ENCODE measurements at regions not wholly inside any gene's neighbourhood (a gene's known extent, or its start where the extent isn't known, plus 50 kb on each side); places are given as distances from the start of the nearest gene placed in this dataset.

DNA sequence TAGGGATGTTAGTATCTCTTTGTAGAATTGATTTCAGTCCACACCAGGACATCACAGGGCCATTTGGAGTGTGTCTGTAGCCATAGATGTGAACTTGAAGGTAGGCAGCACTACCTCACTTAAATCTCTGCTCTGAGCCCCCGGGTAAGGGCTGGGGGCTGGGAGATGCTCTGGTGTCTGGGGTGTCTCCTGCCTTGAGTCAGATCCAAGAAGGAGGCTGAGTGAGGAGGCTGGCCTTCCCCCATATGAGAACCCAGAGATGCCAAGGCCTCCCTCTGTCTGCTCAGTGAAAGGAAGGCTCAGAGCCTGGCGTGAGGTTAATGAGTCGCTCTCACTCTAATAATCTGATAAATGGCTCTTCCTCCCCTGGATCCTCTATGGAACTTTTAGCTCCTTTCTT, 161.6 kb downstream of the ACTL8 start:
- TF ChIP-seq CTCF (IDR thresholded peaks at IDR 0.05): no peak
- no peak for TF ChIP-seq EZH2 (IDR thresholded peaks at IDR 0.05; ENCODE audit: borderline replicate concordance, insufficient read depth, low read depth, low read length, poor library complexity, severe bottlenecking)
- ChIA-PET POLR2A (no interaction called here), CTCF (no interaction called here)
- Histone ChIP-seq H3K9me3 (ENCODE audit: control extremely low read depth in 1 of 3, control insufficient read depth in 2 of 3, insufficient read depth in 1 of 3, low read length in 2 of 3) (peaks cover 0 to 3% (median 0%) of the 10 kb centered on the region in 3 donors), H3K79me2 (ENCODE audit: control insufficient read depth, insufficient read depth, low read length) (no peaks in the 10 kb centered on the region), H3K4me1 (ENCODE audit: control insufficient read depth in 2 of 2, insufficient read depth in 2 of 2, low read length in 2 of 2) (no peaks in the 10 kb centered on the region), H3K36me3 (replicated peaks in 1 of 2; ENCODE audit: control extremely low read depth in 1 of 2, control insufficient read depth in 1 of 2, extremely low read depth in 1 of 2, insufficient read depth in 2 of 2, low read length in 1 of 2) (no peaks in the 10 kb centered on the region), H3K27ac (ENCODE audit: low read length in 2 of 2) (no peak overlapping the region), H4K20me1 (ENCODE audit: control insufficient read depth, insufficient read depth, low read length, poor library complexity, severe bottlenecking) (no peaks in the 10 kb centered on the region), H3K27me3 (replicated peaks in 1 of 4; ENCODE audit: control extremely low read depth in 1 of 4, control insufficient read depth in 3 of 4, insufficient read depth in 4 of 4, low read length in 3 of 4) (peaks cover 0 to 10% (median 0%) of the 10 kb centered on the region in 4 experiments), H3K4me2 (replicated peaks; ENCODE audit: low read depth, low read length, poor library complexity, severe bottlenecking) (no peak overlapping the region), H3K4me3 (ENCODE audit: control extremely low read depth in 1 of 5, extremely low read depth in 1 of 5, insufficient read depth in 1 of 5, low read depth in 2 of 5, low read length in 4 of 5) (no peak overlapping the region), H2AFZ (ENCODE audit: insufficient read depth, low read depth, low read length, poor library complexity, severe bottlenecking) (no peak overlapping the region), H3K9ac (ENCODE audit: low read length) (no peak overlapping the region)
- H3K27me3 Mint-ChIP-seq: peaks cover 41% of the 10 kb centered on the region
- WGBS (ENCODE audit: insufficient coverage): 89% methylated on average over 3 of the region's 3 CpGs
- H3K9me3 Mint-ChIP-seq (ENCODE audit: insufficient read depth): no peaks in the 10 kb centered on the region
- H3K4me1 Mint-ChIP-seq: no peaks in the 10 kb centered on the region
- no peak overlapping the region for H3K27ac Mint-ChIP-seq
- DNase-seq: no peak
- H3K4me3 Mint-ChIP-seq: no peak overlapping the region
- no peak for ATAC-seq (ENCODE audit: low read depth)
- intact Hi-C loops (cut with micrococcal nuclease): no loop called here

DNA sequence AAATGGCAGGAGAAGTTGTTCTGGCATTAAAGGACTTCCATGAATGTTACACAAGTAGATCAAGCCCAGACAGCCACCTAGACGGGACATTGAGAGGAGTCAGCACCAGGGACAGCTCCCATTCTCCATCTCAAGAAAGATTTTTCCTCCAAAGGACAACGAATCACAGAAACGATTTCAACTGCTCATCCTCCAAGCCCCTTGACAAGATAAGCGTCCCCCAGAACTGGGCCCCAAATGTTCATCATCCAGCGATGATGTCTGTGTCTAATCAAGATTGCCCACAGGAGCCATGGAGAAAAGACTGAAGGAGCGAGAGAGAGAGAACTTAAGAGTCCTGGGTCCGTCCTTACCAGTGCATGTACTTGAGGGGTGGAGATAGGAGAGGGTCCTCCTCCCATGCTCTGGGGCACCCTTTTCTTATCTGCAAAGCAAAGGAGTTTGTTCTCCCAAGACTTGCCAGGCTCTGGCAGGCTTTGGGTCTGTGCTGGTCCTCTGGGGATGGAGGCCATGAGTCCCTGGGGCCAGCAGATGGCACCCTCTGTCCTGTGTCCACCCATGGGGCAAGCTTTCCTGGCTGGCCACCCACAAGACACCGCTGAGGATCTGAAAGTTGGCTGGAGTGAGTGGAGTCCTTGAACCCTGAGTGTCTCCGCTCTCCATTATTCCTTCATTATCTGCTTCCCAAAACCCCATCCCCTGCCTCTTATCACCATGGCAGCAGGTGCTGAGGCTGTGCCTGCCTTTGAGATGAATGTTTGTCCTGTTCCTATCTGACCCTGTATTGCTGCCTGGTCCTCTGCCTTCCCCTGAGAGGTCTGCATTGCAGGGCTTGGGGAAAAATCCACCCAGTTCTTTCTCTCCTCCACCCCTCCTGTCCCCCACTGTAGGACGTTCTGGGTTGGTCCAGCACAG, 164.6 kb downstream of the ACTL8 start:
- no peak overlapping the region for H3K27ac ChIP-seq (ENCODE audit: low read length in 2 of 2)
- POLR2A ChIA-PET: no interaction called here
- H3K4me2 ChIP-seq (replicated peaks; ENCODE audit: low read depth, low read length, poor library complexity, severe bottlenecking): no peak overlapping the region
- Mint-ChIP-seq H3K27ac (no peak overlapping the region), H3K4me3 (no peak overlapping the region), H3K4me1 (no peaks in the 10 kb centered on the region), H3K27me3 (peaks cover 48% of the 10 kb centered on the region), H3K9me3 (ENCODE audit: insufficient read depth) (no peaks in the 10 kb centered on the region)
- 50% methylated on average over 8 of the region's 10 CpGs for WGBS (ENCODE audit: insufficient coverage)
- H3K27me3 ChIP-seq (replicated peaks in 1 of 4; ENCODE audit: control extremely low read depth in 1 of 4, control insufficient read depth in 3 of 4, insufficient read depth in 4 of 4, low read length in 3 of 4): peaks cover 0 to 10% (median under 1%) of the 10 kb centered on the region in 4 experiments
- H3K9me3 ChIP-seq (ENCODE audit: control extremely low read depth in 1 of 3, control insufficient read depth in 2 of 3, insufficient read depth in 1 of 3, low read length in 2 of 3): peaks cover 0 to 3% (median 0%) of the 10 kb centered on the region in 3 donors
- no peak overlapping the region for H2AFZ ChIP-seq (ENCODE audit: insufficient read depth, low read depth, low read length, poor library complexity, severe bottlenecking)
- no peaks in the 10 kb centered on the region for H4K20me1 ChIP-seq (ENCODE audit: control insufficient read depth, insufficient read depth, low read length, poor library complexity, severe bottlenecking)
- ATAC-seq (ENCODE audit: low read depth) (no peak), DNase-seq (no peak)
- H3K79me2 ChIP-seq (ENCODE audit: control insufficient read depth, insufficient read depth, low read length): no peaks in the 10 kb centered on the region
- no peaks in the 10 kb centered on the region for H3K4me1 ChIP-seq (ENCODE audit: control insufficient read depth in 2 of 2, insufficient read depth in 2 of 2, low read length in 2 of 2)
- TF ChIP-seq CTCF (IDR thresholded peaks at IDR 0.05) (no peak), EZH2 (IDR thresholded peaks at IDR 0.05; ENCODE audit: borderline replicate concordance, insufficient read depth, low read depth, low read length, poor library complexity, severe bottlenecking) (no peak)
- no peak overlapping the region for H3K4me3 ChIP-seq (ENCODE audit: control extremely low read depth in 1 of 5, extremely low read depth in 1 of 5, insufficient read depth in 1 of 5, low read depth in 2 of 5, low read length in 4 of 5)
- H3K9ac ChIP-seq (ENCODE audit: low read length): no peak overlapping the region
- no peaks in the 10 kb centered on the region for H3K36me3 ChIP-seq (replicated peaks in 1 of 2; ENCODE audit: control extremely low read depth in 1 of 2, control insufficient read depth in 1 of 2, extremely low read depth in 1 of 2, insufficient read depth in 2 of 2, low read length in 1 of 2)
- intact Hi-C loops (cut with micrococcal nuclease): no loop called here
- CTCF ChIA-PET: interaction anchor here (1.4 kb wide), 1 partner anchor 181 kb away, joined by 5 read pairs; no protein-coding TSS in a partner anchor
